GM12864 (cell line): ENCODE measurements at regions not wholly inside any gene's neighbourhood (a gene's known extent, or its start where the extent isn't known, plus 50 kb on each side); places are given as distances from the start of the nearest gene placed in this dataset.

ENCODE experiments used
- DNase-seq: peaks from one replicate; pipeline ENCODE4 v3.0.0-alpha.2; 2011; ENCODE audit warnings: low read depth
- H3K4me3 ChIP-seq: 2 replicates; pipeline ENCODE4 v1.5.1; 2011; ENCODE audit warnings: mild to moderate bottlenecking, low read depth, low read length, control low read depth
- CTCF ChIP-seq: IDR thresholded peaks from 2 replicates; pipeline ENCODE4 v1.5.1; 2011; ENCODE audit warnings: low read depth, mild to moderate bottlenecking, moderate library complexity, low read length, control low read depth, inconsistent platforms; ENCODE audit errors: missing control alignments

- TF ChIP-seq CTCF, result no peak
- no peak overlapping the region for H3K4me3 ChIP-seq
- no peak for DNase-seq
Observed at GRCh38 chr9:30972654-30973053, 1411.8 kb upstream of the ACO1 start.

- no peak for TF ChIP-seq CTCF
- no peak overlapping the region for H3K4me3 ChIP-seq
- DNase-seq, result no peak
Observed at GRCh38 chr9:30977965-30978364, 1406.5 kb upstream of the ACO1 start.

GRCh38 chr9:30982301-30982700 is 1402.1 kb upstream of the ACO1 start:
- no peak overlapping the region for H3K4me3 ChIP-seq
- DNase-seq, result no peak
- TF ChIP-seq CTCF, result no peak

- no peak for DNase-seq
- no peak overlapping the region for H3K4me3 ChIP-seq
- TF ChIP-seq CTCF, result no peak
Observed at GRCh38 chr9:30995956-30996738, 1388.3 kb upstream of the ACO1 start.

- no peak overlapping the region for H3K4me3 ChIP-seq
- no peak for TF ChIP-seq CTCF
- no peak for DNase-seq
Observed at GRCh38 chr9:30996761-30997160, 1387.7 kb upstream of the ACO1 start.

- no peak for TF ChIP-seq CTCF
- no peak overlapping the region for H3K4me3 ChIP-seq
- DNase-seq, result no peak
Observed at GRCh38 chr9:30997291-30997690, 1387.2 kb upstream of the ACO1 start.

GRCh38 chr9:31005086-31005665 is 1379.3 kb upstream of the ACO1 start:
- no peak for TF ChIP-seq CTCF
- no peak overlapping the region for H3K4me3 ChIP-seq
- no peak for DNase-seq
